GM12873 (cell line): ENCODE measurements at regions not wholly inside any gene's neighbourhood (a gene's known extent, or its start where the extent isn't known, plus 50 kb on each side); places are given as distances from the start of the nearest gene placed in this dataset.

Experiments
- TF ChIP-seq, protein P1 (sequence below): IDR thresholded peaks from 2 replicates; pipeline ENCODE4 v1.5.1; 2012; ENCODE audit warnings: low read depth, mild to moderate bottlenecking, moderate library complexity, low read length, control low read depth; ENCODE audit not compliant: insufficient read depth; ENCODE audit errors: missing control alignments

DNA sequence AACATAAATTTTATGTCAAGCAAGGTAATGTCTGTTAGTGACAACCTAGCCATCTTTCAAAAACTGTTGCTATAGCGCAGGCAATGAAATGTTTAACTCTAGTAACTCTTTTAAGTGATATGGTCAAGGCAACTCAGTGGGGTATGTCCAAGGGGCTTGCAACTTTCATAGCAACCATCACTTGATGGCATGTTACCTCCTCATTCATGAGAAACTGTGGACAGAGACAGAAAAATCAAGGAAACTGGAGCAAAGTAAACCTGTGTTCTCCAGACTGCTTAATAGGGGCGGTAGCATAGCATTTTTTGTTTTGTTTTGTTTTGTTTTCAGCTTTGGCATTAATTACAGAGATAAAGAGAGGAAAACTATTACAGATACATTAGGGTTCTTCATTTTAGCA is 1456.8 kb upstream of the AGA start:
- TF ChIP-seq, protein P1, sequence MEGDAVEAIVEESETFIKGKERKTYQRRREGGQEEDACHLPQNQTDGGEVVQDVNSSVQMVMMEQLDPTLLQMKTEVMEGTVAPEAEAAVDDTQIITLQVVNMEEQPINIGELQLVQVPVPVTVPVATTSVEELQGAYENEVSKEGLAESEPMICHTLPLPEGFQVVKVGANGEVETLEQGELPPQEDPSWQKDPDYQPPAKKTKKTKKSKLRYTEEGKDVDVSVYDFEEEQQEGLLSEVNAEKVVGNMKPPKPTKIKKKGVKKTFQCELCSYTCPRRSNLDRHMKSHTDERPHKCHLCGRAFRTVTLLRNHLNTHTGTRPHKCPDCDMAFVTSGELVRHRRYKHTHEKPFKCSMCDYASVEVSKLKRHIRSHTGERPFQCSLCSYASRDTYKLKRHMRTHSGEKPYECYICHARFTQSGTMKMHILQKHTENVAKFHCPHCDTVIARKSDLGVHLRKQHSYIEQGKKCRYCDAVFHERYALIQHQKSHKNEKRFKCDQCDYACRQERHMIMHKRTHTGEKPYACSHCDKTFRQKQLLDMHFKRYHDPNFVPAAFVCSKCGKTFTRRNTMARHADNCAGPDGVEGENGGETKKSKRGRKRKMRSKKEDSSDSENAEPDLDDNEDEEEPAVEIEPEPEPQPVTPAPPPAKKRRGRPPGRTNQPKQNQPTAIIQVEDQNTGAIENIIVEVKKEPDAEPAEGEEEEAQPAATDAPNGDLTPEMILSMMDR, result no peak

GRCh38 chr4:178917756-178918155 is 1475.5 kb upstream of the AGA start:
- TF ChIP-seq, protein P1, result no peak

DNA sequence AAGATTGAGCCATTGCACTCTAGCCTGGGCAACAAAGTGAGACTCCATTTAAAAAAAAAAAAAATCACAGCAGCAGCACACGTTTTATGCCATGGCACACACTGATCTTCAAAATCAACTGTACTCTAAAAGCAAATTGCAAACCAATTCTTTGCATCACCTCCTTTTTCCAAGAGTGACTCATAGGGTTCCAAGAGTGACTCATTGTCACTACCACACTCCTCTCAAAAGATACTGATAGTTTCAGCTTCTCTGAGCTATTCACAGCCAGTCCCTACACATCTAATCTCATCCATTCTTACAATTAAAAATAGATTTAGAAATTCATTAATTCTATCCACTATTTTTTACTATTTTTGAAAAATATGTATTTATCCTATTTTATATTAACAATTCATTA is 1494.9 kb upstream of the AGA start:
- TF ChIP-seq, protein P1, result no peak

DNA sequence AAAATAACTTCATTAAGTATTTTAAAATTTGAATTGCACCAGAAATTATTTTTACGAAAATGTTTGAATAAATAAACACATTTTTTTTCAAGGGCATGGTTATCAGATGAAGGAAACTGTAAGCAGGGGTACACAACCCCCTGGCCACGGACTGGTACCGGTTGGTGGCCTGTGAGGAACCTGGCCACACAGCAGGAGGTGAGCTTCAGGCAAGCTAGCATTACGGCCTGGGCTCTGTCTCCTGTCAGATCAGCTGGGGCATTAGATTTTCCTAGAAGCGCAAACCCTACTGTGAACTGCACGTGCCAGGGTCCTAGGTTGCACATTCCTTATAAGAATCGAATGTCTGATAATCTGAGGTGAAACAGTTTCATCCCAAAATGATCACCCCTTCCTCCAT is 1499.7 kb upstream of the AGA start:
- TF ChIP-seq, protein P1, result no peak

- TF ChIP-seq, protein P1, result no peak
These were observed 1511.3 kb upstream of the AGA start for GRCh38 chr4:178953447-178954120.

DNA sequence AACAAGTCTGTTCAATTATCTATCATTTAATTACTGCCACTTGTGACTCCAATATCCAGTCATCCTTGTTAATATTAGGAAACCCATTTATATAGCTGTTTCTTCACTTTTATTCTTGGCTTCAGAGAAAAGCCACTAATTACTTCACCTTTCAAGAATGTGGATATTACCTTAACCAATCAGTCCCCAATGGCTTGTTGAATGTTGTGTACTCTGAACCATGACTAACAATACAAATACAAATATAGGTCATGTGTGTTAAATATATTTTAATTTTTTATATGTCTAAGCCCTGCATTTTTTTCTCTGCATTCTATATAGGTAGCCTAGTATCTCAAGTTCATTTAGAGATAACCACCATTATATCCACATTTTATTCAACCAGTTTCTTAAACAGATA is 1513.4 kb upstream of the AGA start:
- TF ChIP-seq, protein P1, result no peak

- TF ChIP-seq, protein P1, result no peak
These were observed 1516.6 kb upstream of the AGA start for GRCh38 chr4:178958725-178959440.
